ENCODE measurements at regions not wholly inside any gene's neighbourhood (a gene's known extent, or its start where the extent isn't known, plus 50 kb on each side); places are given as distances from the start of the nearest gene placed in this dataset.

GRCh38 chr20:23189341-23189740 lies 103.2 kb upstream of the CD93 start:
- TF ChIP-seq ZNF132 (tag by site-specific recombination; IDR thresholded peaks at IDR 0.05; ENCODE audit: borderline replicate concordance) (no peak), ZNF600 (tag by site-specific recombination; IDR thresholded peaks at IDR 0.05) (no peak), ZNF341 (tag by site-specific recombination; IDR thresholded peaks at IDR 0.05; ENCODE audit: low read depth) (no peak), ZNF830 (tag by site-specific recombination; IDR thresholded peaks at IDR 0.05; ENCODE audit: low read depth) (no peak), ZNF155 (tag by site-specific recombination; IDR thresholded peaks at IDR 0.05) (no peak), ZNF175 (tag by site-specific recombination; IDR thresholded peaks at IDR 0.05) (no peak), ZNF473 (tag by site-specific recombination; IDR thresholded peaks at IDR 0.05) (no peak), AEBP2 (tag by site-specific recombination; IDR thresholded peaks at IDR 0.05; ENCODE audit: borderline replicate concordance) (no peak), ZNF768 (tag by site-specific recombination; IDR thresholded peaks at IDR 0.05) (no peak), KLF17 (tag by site-specific recombination; IDR thresholded peaks at IDR 0.05) (no peak), ZNF449 (tag by site-specific recombination; IDR thresholded peaks at IDR 0.05) (no peak), YY1 (tag by site-specific recombination; IDR thresholded peaks at IDR 0.05) (no peak), SP3 (tag by site-specific recombination; IDR thresholded peaks at IDR 0.05) (no peak), ZBTB7A (tag by site-specific recombination; IDR thresholded peaks at IDR 0.05; ENCODE audit: low read depth) (no peak), HOXA7 (CRISPR knock-in tag; IDR thresholded peaks at IDR 0.05; ENCODE audit: borderline replicate concordance) (no peak)
- TF ChIP-seq, protein P1, sequence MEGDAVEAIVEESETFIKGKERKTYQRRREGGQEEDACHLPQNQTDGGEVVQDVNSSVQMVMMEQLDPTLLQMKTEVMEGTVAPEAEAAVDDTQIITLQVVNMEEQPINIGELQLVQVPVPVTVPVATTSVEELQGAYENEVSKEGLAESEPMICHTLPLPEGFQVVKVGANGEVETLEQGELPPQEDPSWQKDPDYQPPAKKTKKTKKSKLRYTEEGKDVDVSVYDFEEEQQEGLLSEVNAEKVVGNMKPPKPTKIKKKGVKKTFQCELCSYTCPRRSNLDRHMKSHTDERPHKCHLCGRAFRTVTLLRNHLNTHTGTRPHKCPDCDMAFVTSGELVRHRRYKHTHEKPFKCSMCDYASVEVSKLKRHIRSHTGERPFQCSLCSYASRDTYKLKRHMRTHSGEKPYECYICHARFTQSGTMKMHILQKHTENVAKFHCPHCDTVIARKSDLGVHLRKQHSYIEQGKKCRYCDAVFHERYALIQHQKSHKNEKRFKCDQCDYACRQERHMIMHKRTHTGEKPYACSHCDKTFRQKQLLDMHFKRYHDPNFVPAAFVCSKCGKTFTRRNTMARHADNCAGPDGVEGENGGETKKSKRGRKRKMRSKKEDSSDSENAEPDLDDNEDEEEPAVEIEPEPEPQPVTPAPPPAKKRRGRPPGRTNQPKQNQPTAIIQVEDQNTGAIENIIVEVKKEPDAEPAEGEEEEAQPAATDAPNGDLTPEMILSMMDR (tag by site-specific recombination; IDR thresholded peaks at IDR 0.05): no peak
- TF ChIP-seq, protein P2, sequence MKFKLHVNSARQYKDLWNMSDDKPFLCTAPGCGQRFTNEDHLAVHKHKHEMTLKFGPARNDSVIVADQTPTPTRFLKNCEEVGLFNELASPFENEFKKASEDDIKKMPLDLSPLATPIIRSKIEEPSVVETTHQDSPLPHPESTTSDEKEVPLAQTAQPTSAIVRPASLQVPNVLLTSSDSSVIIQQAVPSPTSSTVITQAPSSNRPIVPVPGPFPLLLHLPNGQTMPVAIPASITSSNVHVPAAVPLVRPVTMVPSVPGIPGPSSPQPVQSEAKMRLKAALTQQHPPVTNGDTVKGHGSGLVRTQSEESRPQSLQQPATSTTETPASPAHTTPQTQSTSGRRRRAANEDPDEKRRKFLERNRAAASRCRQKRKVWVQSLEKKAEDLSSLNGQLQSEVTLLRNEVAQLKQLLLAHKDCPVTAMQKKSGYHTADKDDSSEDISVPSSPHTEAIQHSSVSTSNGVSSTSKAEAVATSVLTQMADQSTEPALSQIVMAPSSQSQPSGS (tag by site-specific recombination; IDR thresholded peaks at IDR 0.05; ENCODE audit: low read depth): no peak
- H3K4me3 ChIP-seq (ENCODE audit: low read depth, low read length): no peak overlapping the region
- H3K36me3 ChIP-seq (ENCODE audit: control insufficient read depth in 2 of 2, insufficient read depth in 1 of 2, low read length in 2 of 2): no peaks in the 10 kb centered on the region
- no peaks in the 10 kb centered on the region for H3K4me1 ChIP-seq (ENCODE audit: control insufficient read depth, insufficient read depth, low read length)
- POLR2A ChIA-PET: interaction anchor here (0.6 kb wide), 1 partner anchor 139 kb away, joined by 4 read pairs; no protein-coding TSS in a partner anchor
- H3K27ac ChIP-seq (ENCODE audit: extremely low read depth, low read depth, low read length): no peak overlapping the region
- CTCF ChIA-PET: interaction anchor here (0.5 kb wide), 1 partner anchor 333 kb away, joined by 3 read pairs; no protein-coding TSS in a partner anchor
- no peaks in the 10 kb centered on the region for H3K9me3 ChIP-seq (ENCODE audit: control insufficient read depth, insufficient read depth, low read depth, low read length)
